HG02938 (cell line): ENCODE measurements at regions not wholly inside any gene's neighbourhood (a gene's known extent, or its start where the extent isn't known, plus 50 kb on each side); places are given as distances from the start of the nearest gene placed in this dataset.
"Not testable (repeated sequence)": the region's sequence is repeated elsewhere in the genome, so short reads cannot be mapped to it uniquely, and the experiment has no call there.

ENCODE experiments used
- ATAC-seq: cut with Tn5 transposase; IDR thresholded peaks from one replicate; pipeline ENCODE4 v1.9.1; 2021; ENCODE audit warnings: mild to moderate bottlenecking, moderate library complexity; ENCODE audit not compliant: unreplicated experiment

DNA sequence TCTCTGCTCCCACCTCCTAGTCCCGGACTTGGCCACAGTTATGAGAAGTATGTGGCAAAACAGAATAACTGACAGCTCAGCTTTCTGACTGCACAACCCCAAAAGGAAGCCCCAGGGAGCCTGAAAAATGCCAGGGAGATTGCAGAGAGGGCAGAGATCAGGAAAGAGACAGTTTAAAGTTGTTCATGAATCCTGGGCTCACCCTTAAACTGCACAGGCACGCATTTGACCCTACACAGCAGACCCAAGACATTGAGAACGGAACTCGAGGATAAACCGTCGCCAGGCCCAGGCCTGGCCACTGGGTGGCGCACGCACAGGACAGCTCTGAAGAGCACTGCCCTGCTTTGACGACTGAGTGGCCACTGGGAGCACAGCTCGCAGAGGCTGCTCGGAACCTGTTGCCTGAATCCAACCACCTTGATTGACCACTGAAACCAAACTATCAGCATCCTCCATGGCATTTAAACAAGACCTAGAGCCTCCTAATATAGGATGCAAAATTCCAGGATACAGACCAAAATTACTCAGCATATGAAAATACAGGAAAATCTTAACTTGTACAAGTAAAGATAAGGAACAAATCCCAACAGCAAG lies 114.0 kb downstream of the C16orf95 start:
- no peak for ATAC-seq

DNA sequence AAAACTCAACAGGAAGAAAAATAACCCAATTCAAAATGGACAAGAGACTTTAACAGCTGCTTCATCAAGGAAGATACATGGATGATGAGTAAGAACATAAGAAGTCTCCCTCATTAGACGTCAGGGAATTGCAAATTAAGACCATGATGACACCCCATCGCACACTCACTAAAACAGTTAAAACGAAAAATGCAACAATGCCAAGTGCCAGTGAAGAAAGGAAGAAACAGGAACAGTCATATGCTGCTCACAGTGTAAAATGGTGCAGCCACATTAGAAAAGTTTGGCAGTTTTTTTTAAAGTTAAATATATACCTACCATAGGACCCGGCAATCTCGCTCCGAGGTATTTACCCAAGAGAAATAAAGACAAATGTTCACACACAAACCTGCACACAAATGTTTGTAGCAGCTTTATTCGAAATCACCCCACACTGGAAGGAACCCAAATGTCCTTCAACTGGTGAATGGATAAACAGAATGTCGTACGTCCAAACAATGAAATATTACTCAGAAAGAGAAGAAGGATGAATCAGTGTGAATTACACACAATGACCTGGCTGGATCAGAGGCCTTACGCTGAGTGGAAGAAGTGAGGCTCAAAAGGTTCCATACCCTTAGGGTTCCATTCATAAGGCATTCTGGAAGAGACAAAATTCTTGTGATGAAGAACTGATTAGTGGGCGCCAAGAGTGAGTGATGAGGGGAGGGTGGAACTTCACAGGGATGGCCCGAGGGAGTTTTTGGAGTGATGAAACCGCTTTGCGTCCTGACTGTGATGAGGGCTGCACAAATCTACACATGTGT lies 110.3 kb downstream of the C16orf95 start:
- no peak for ATAC-seq

- no peak for ATAC-seq
Observed at GRCh38 chr16:87207509-87207908, 109.7 kb downstream of the C16orf95 start.

DNA sequence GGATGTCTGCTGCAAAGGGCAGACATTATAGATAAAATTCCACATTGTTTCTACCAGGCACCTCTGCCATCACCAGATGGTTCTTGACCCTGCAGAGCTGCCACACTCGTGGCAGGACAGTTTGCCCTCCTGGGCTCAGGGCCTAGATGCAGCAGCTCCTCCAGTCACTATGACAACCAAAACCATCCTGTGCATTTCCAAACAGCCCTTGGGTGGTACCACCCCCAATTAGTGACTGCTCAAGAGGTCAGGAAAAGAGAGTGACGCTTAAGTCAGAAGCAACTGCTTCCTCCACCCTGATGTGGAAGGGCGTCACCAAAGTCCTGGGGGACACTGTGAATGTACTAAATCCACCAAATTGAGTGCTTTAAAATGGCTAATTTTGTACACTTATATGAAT lies 109.2 kb downstream of the C16orf95 start:
- no peak for ATAC-seq

- not testable (repeated sequence) for ATAC-seq
Observed at GRCh38 chr16:87208968-87209367, 108.2 kb downstream of the C16orf95 start.

- ATAC-seq: no peak
Observed at GRCh38 chr16:87209808-87210512, 107.2 kb downstream of the C16orf95 start.

DNA sequence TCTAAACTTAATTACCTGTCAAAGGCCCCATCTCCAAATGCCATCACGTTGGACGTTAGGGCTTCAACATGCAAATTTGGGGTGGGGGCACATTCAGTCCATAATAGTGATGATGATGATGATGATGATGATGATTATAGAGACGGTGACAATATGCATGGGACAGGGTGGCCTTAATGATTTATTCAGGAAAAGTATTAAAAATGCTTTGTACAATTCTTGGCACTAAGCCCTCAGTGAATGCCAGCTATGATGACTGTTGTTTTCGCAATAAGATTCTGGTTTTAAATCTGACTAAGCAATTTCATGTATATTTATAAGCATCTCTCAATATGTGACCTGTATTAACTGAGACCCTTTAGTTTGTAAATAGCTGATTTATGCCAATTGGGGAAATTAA lies 106.3 kb downstream of the C16orf95 start:
- no peak for ATAC-seq

GRCh38 chr16:87212026-87212425 lies 105.2 kb downstream of the C16orf95 start:
- ATAC-seq: no peak

DNA sequence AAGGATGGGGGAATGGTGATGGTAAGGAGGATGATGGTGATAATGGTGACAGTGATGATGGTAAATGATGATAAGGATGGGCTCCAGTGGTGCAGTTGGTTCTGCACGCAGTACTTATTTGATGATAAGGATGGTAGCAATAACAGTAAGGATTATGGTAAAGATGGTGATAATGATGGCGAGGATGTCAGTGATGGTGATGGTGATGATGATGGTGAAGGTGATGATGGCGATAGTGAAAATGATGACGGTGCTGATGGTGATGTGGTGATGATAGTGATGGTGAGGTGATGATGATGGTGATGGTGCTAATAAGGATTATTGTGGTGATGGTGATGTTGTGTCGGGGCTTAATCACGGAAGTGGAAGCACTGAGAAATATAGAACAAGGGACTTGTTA lies 103.7 kb downstream of the C16orf95 start:
- ATAC-seq: no peak

DNA sequence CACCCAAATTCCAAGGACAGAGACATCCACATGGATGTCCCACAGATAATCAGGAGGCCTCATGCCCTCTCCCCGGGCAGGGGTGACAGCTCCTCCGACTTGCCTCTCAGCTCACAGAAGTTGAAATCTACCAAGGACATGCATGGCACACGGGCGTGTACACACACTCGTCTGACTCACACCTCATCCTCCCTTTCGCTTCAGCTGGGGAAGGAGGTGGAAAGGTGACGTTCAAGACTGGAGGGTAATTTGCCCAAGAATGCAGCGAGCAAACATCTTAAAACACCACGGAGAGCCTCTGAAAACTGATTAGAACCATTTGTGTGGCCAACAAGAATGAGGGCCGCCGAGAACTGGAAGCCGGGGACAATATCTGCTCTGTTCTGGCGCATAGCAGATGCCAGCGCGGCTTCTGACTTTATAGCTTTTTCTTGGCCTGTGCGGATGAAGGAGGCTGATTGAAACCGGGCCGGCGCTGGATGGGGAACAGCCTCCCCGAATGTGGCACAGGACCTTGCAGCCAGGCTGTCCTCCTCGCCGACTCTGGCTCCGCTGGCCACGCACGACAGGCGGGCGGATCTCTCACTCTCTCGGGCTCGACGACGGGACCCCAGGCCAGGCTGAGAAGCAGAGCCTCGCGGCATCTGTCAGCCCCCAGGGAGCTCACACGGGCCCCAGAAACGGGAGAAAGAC lies 100.9 kb downstream of the C16orf95 start:
- ATAC-seq: no peak

GRCh38 chr16:87216841-87217275 lies 100.3 kb downstream of the C16orf95 start:
- ATAC-seq: no peak

DNA sequence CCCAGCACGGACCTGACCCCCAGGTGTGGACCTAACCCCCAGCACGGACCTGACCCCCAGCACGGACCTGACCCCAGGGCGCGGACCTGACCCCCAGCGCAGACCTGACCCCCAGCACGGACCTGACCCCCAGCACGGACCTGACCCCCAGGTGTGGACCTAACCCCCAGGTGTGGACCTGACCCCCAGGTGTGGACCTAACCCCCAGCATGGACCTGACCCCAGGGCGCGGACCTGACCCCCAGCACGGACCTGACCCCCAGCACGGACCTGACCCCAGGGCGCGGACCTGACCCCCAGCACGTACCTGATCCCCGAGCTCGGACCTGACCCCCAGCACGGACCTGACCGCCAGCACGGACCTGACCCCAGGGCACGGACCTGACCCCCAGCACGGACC lies 99.4 kb downstream of the C16orf95 start:
- not testable (repeated sequence) for ATAC-seq

- no peak for ATAC-seq
Observed at GRCh38 chr16:87218281-87219055, 98.7 kb downstream of the C16orf95 start.

GRCh38 chr16:87219287-87219909 lies 97.8 kb downstream of the C16orf95 start:
- no peak for ATAC-seq

- ATAC-seq: no peak
Observed at GRCh38 chr16:87221633-87222032, 95.6 kb downstream of the C16orf95 start.

- ATAC-seq: no peak
Observed at GRCh38 chr16:87222335-87222734, 94.9 kb downstream of the C16orf95 start.

DNA sequence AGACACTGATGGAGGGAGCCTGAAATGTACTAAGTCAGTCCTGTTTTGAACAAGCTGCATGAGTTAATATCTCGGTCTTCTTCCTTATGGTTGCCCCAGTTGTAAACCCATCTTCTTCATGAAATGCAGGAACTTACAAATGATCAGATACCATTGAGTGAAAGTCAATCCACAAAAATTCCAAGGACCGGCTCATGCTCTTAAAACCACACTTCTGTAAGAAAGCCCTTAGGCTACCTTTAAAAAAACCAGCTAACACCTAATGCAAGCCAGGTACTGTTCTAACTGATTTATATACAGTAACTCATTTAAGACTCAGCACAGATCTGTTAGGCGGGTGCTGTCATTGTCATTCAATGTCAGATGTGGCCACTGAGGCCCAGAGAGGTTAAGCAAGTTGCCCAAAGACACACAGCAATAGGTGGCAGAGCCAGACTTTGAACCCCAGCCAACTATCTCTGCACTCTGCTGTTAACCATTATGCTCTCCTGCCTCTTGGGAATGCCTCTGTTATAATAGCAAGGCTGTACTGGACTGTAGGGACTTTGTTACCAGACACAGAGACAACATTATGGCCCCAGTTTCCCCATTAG lies 93.4 kb downstream of the C16orf95 start:
- no peak for ATAC-seq

GRCh38 chr16:87226926-87227295 lies 90.3 kb downstream of the C16orf95 start:
- ATAC-seq: no peak

GRCh38 chr16:87227296-87227951 lies 89.8 kb downstream of the C16orf95 start:
- no peak for ATAC-seq
